ENCODE measurements at regions not wholly inside any gene's neighbourhood (a gene's known extent, or its start where the extent isn't known, plus 50 kb on each side); places are given as distances from the start of the nearest gene placed in this dataset.

DNA sequence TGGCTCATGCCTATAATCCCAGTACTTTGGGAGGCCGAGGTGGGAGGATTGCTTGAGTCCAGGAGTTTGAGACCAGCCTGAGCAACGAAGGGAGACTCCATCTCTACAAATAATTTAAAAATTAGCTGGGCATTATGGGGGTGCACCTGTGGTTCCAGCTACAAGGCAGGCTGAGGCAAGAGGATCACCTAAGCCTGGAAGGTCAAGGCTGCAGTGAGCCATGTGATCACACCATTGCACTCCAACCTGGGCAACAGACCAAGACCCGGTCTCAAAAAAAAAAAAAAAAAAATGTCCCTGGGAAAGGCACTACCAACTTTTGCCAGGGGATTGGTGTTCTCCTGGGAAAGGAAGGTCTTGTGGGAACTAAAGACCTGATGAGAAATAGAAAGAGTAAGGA, 134.2 kb upstream of the AUTS2 start:
- Histone ChIP-seq H3K18ac (ENCODE audit: low read depth in 1 of 2, low read length in 2 of 2) (no peak overlapping the region), H3K4ac (ENCODE audit: low read depth in 1 of 2, low read length in 2 of 2) (no peak overlapping the region), H2AFZ (ENCODE audit: low read depth, low read length) (no peak overlapping the region), H4K91ac (ENCODE audit: low read length) (no peak overlapping the region), H3K27ac (ENCODE audit: low read length, poor library complexity, severe bottlenecking) (no peak overlapping the region), H3K4me2 (ENCODE audit: low read length, poor library complexity, severe bottlenecking) (no peak overlapping the region), H2BK15ac (ENCODE audit: low read depth, poor library complexity, severe bottlenecking) (no peak overlapping the region), H3K23ac (ENCODE audit: low read length in 2 of 2) (no peak overlapping the region), H2BK12ac (ENCODE audit: low read length in 2 of 2) (no peak overlapping the region), H3K4me3 (ENCODE audit: insufficient read depth in 1 of 2, low read depth in 1 of 2, low read length in 2 of 2) (no peak overlapping the region), H2BK5ac (ENCODE audit: low read depth, low read length, poor library complexity, severe bottlenecking) (no peak overlapping the region), H4K8ac (ENCODE audit: low read length) (no peak overlapping the region), H3K36me3 (ENCODE audit: control insufficient read depth in 1 of 2, insufficient read depth in 2 of 2, low read depth in 1 of 2, low read length in 2 of 2) (no peaks in the 10 kb centered on the region), H3K9ac (ENCODE audit: low read length) (no peak overlapping the region), H3K4me1 (ENCODE audit: control insufficient read depth, insufficient read depth, low read depth, low read length) (no peaks in the 10 kb centered on the region), H2AK5ac (ENCODE audit: low read length, severe bottlenecking) (no peak overlapping the region), H2BK120ac (ENCODE audit: low read depth, low read length) (no peak overlapping the region), H3K27me3 (ENCODE audit: control insufficient read depth in 1 of 2, insufficient read depth in 1 of 2, low read length in 2 of 2) (no peaks in the 10 kb centered on the region), H3K9me3 (ENCODE audit: control insufficient read depth, low read length) (peaks cover 6% of the 10 kb centered on the region), H3K14ac (ENCODE audit: low read length in 2 of 2) (no peak overlapping the region), H3K79me1 (replicated peaks; ENCODE audit: low read length, poor library complexity, severe bottlenecking) (no peaks in the 10 kb centered on the region)
- no CpG with 5 or more reads among the region's 3 CpGs for WGBS
- DNase-seq, result no peak

DNA sequence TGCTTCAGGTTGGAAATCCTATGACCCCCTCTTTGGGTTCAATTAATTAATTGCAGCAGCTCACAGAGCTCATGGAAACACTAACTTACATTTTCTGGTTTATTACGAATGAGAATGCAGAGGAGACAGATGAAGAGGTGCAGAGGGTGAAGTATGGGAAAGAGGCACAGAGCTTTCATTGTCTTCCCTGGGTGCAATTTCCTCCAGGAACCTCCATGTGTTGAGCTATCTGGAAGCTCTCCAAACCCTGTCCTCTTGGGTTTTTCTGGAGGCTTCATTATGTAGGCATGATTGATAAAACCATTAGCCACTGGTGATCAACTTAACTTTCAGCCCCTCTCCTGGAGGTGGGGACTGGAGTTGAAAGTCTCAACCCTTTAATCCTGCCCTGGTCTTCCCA, 133.0 kb upstream of the AUTS2 start:
- no peak for DNase-seq
- Histone ChIP-seq H2AFZ (ENCODE audit: low read depth, low read length) (no peak overlapping the region), H3K9me3 (ENCODE audit: control insufficient read depth, low read length) (peaks cover 13% of the 10 kb centered on the region), H2BK15ac (ENCODE audit: low read depth, poor library complexity, severe bottlenecking) (no peak overlapping the region), H3K14ac (ENCODE audit: low read length in 2 of 2) (no peak overlapping the region), H2BK12ac (ENCODE audit: low read length in 2 of 2) (no peak overlapping the region), H3K79me1 (replicated peaks; ENCODE audit: low read length, poor library complexity, severe bottlenecking) (no peaks in the 10 kb centered on the region), H3K36me3 (ENCODE audit: control insufficient read depth in 1 of 2, insufficient read depth in 2 of 2, low read depth in 1 of 2, low read length in 2 of 2) (no peaks in the 10 kb centered on the region), H2AK5ac (ENCODE audit: low read length, severe bottlenecking) (no peak overlapping the region), H3K23ac (ENCODE audit: low read length in 2 of 2) (no peak overlapping the region), H4K91ac (ENCODE audit: low read length) (no peak overlapping the region), H3K4me2 (ENCODE audit: low read length, poor library complexity, severe bottlenecking) (no peak overlapping the region), H3K9ac (ENCODE audit: low read length) (no peak overlapping the region), H2BK5ac (ENCODE audit: low read depth, low read length, poor library complexity, severe bottlenecking) (no peak overlapping the region), H4K8ac (ENCODE audit: low read length) (no peak overlapping the region), H3K4me3 (ENCODE audit: insufficient read depth in 1 of 2, low read depth in 1 of 2, low read length in 2 of 2) (no peak overlapping the region), H3K18ac (ENCODE audit: low read depth in 1 of 2, low read length in 2 of 2) (no peak overlapping the region), H3K4ac (ENCODE audit: low read depth in 1 of 2, low read length in 2 of 2) (no peak overlapping the region), H3K4me1 (ENCODE audit: control insufficient read depth, insufficient read depth, low read depth, low read length) (no peaks in the 10 kb centered on the region), H2BK120ac (ENCODE audit: low read depth, low read length) (no peak overlapping the region), H3K27me3 (ENCODE audit: control insufficient read depth in 1 of 2, insufficient read depth in 1 of 2, low read length in 2 of 2) (no peaks in the 10 kb centered on the region), H3K27ac (ENCODE audit: low read length, poor library complexity, severe bottlenecking) (no peak overlapping the region)
- 88% methylated on average over 1 of the region's 1 CpG for WGBS

DNA sequence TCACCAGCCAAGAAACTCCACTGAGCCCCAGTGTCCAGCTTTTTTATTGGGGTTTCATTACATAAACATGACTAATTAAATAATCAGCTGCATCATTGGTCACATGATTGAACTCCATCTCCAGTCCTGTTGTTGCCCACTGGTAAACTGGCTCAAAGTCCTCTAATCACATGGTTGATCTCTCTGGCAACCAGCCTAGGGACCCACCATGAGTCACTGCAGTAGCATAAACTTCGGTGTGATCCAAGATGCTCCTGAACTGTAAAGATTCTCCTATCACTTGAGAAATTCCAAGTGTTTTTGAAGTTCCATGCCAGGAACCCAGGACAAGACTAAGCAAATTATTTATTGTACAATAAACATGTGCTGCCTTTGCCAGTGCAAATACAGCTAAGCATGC, 130.4 kb upstream of the AUTS2 start:
- H3K9me3 ChIP-seq (ENCODE audit: control insufficient read depth, low read length), result peaks cover 13% of the 10 kb centered on the region
- 74% methylated on average over 1 of the region's 1 CpG for WGBS
- no peak overlapping the region for H2AK5ac ChIP-seq (ENCODE audit: low read length, severe bottlenecking)
- no peak overlapping the region for H3K4ac ChIP-seq (ENCODE audit: low read depth in 1 of 2, low read length in 2 of 2)
- no peak overlapping the region for H2BK120ac ChIP-seq (ENCODE audit: low read depth, low read length)
- no peak overlapping the region for H3K4me2 ChIP-seq (ENCODE audit: low read length, poor library complexity, severe bottlenecking)
- no peaks in the 10 kb centered on the region for H3K79me1 ChIP-seq (replicated peaks; ENCODE audit: low read length, poor library complexity, severe bottlenecking)
- no peak overlapping the region for H3K4me3 ChIP-seq (ENCODE audit: insufficient read depth in 1 of 2, low read depth in 1 of 2, low read length in 2 of 2)
- H2BK15ac ChIP-seq (ENCODE audit: low read depth, poor library complexity, severe bottlenecking), result no peak overlapping the region
- no peak overlapping the region for H3K14ac ChIP-seq (ENCODE audit: low read length in 2 of 2)
- no peak overlapping the region for H3K27ac ChIP-seq (ENCODE audit: low read length, poor library complexity, severe bottlenecking)
- H3K9ac ChIP-seq (ENCODE audit: low read length), result no peak overlapping the region
- H2BK12ac ChIP-seq (ENCODE audit: low read length in 2 of 2), result no peak overlapping the region
- H3K18ac ChIP-seq (ENCODE audit: low read depth in 1 of 2, low read length in 2 of 2), result no peak overlapping the region
- no peak overlapping the region for H3K23ac ChIP-seq (ENCODE audit: low read length in 2 of 2)
- peak; percentile 1 for DNase-seq
- no peak overlapping the region for H2BK5ac ChIP-seq (ENCODE audit: low read depth, low read length, poor library complexity, severe bottlenecking)
- H4K8ac ChIP-seq (ENCODE audit: low read length), result no peak overlapping the region
- H3K4me1 ChIP-seq (ENCODE audit: control insufficient read depth, insufficient read depth, low read depth, low read length), result no peaks in the 10 kb centered on the region
- H3K36me3 ChIP-seq (ENCODE audit: control insufficient read depth in 1 of 2, insufficient read depth in 2 of 2, low read depth in 1 of 2, low read length in 2 of 2), result no peaks in the 10 kb centered on the region
- H2AFZ ChIP-seq (ENCODE audit: low read depth, low read length), result no peak overlapping the region
- no peaks in the 10 kb centered on the region for H3K27me3 ChIP-seq (ENCODE audit: control insufficient read depth in 1 of 2, insufficient read depth in 1 of 2, low read length in 2 of 2)
- no peak overlapping the region for H4K91ac ChIP-seq (ENCODE audit: low read length)

DNA sequence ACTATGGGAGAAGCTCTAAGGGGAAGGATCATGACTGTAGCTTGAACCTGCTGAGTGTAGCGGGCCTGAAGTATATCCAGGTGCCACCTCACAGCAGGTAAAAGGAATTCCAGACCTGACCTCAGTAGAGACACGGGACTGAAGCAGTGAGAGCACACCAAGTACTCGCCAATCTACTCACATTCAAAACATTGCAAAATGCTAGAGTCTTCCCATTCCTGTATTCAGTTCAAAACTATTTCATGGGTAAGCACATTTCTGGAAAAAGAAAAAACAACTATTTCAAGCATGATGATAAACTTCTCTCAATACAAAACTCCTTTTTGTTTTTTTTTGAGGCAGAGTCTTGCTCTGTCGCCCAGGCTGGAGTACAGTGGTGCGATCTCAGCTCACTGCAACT, 121.9 kb upstream of the AUTS2 start:
- 93% methylated on average over 5 of the region's 5 CpGs for WGBS
- H3K9ac ChIP-seq (ENCODE audit: low read length), result no peak overlapping the region
- no peak overlapping the region for H4K91ac ChIP-seq (ENCODE audit: low read length)
- no peak overlapping the region for H3K4me2 ChIP-seq (ENCODE audit: low read length, poor library complexity, severe bottlenecking)
- no peak overlapping the region for H2BK15ac ChIP-seq (ENCODE audit: low read depth, poor library complexity, severe bottlenecking)
- no peak overlapping the region for H3K27ac ChIP-seq (ENCODE audit: low read length, poor library complexity, severe bottlenecking)
- H2BK12ac ChIP-seq (ENCODE audit: low read length in 2 of 2), result no peak overlapping the region
- no peak overlapping the region for H3K4ac ChIP-seq (ENCODE audit: low read depth in 1 of 2, low read length in 2 of 2)
- H3K27me3 ChIP-seq (ENCODE audit: control insufficient read depth in 1 of 2, insufficient read depth in 1 of 2, low read length in 2 of 2), result no peaks in the 10 kb centered on the region
- no peak overlapping the region for H2BK5ac ChIP-seq (ENCODE audit: low read depth, low read length, poor library complexity, severe bottlenecking)
- no peak overlapping the region for H3K4me3 ChIP-seq (ENCODE audit: insufficient read depth in 1 of 2, low read depth in 1 of 2, low read length in 2 of 2)
- no peaks in the 10 kb centered on the region for H3K4me1 ChIP-seq (ENCODE audit: control insufficient read depth, insufficient read depth, low read depth, low read length)
- no peak overlapping the region for H2AFZ ChIP-seq (ENCODE audit: low read depth, low read length)
- H4K8ac ChIP-seq (ENCODE audit: low read length), result no peak overlapping the region
- DNase-seq, result no peak
- no peak overlapping the region for H2BK120ac ChIP-seq (ENCODE audit: low read depth, low read length)
- H3K36me3 ChIP-seq (ENCODE audit: control insufficient read depth in 1 of 2, insufficient read depth in 2 of 2, low read depth in 1 of 2, low read length in 2 of 2), result no peaks in the 10 kb centered on the region
- no peak overlapping the region for H3K23ac ChIP-seq (ENCODE audit: low read length in 2 of 2)
- H3K9me3 ChIP-seq (ENCODE audit: control insufficient read depth, low read length), result no peaks in the 10 kb centered on the region
- no peak overlapping the region for H3K18ac ChIP-seq (ENCODE audit: low read depth in 1 of 2, low read length in 2 of 2)
- no peaks in the 10 kb centered on the region for H3K79me1 ChIP-seq (replicated peaks; ENCODE audit: low read length, poor library complexity, severe bottlenecking)
- H3K14ac ChIP-seq (ENCODE audit: low read length in 2 of 2), result no peak overlapping the region
- no peak overlapping the region for H2AK5ac ChIP-seq (ENCODE audit: low read length, severe bottlenecking)
